Fibroblast of skin of scalp (primary cell): ENCODE measurements at regions not wholly inside any gene's neighbourhood (a gene's known extent, or its start where the extent isn't known, plus 50 kb on each side); places are given as distances from the start of the nearest gene placed in this dataset.
A peak's percentile ranks its signal among the peaks of the same experiment; 100 is the strongest.

ENCODE experiments used
- DNase-seq: peaks from one replicate; pipeline ENCODE4 v3.0.0-alpha.2; 2013

- DNase-seq, result no peak
These were observed 118.2 kb downstream of the HSD17B3 start for GRCh38 chr9:96183751-96184150.

DNA sequence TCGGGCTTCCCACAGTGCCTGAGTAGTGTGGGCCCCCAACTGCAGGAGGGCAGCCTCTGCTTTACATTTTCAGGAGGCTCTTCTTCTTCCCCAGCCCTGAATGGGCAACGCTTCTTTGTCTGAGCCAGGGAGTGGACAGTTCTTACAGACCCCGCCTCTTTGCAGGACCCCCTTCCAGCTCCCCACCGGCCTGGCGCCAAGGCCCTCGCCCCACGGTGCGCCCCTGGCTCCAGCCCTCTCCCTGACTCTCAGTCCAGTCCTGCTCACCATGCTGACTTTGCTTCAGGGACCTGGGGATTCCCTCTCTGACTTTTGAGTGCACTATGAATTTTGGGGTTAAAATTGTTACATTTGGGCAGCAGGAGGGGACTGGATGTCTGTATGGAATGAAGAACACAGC lies 123.8 kb downstream of the HSD17B3 start:
- no peak for DNase-seq

GRCh38 chr9:96177719-96178028 lies 124.3 kb downstream of the HSD17B3 start:
- DNase-seq, result no peak

DNA sequence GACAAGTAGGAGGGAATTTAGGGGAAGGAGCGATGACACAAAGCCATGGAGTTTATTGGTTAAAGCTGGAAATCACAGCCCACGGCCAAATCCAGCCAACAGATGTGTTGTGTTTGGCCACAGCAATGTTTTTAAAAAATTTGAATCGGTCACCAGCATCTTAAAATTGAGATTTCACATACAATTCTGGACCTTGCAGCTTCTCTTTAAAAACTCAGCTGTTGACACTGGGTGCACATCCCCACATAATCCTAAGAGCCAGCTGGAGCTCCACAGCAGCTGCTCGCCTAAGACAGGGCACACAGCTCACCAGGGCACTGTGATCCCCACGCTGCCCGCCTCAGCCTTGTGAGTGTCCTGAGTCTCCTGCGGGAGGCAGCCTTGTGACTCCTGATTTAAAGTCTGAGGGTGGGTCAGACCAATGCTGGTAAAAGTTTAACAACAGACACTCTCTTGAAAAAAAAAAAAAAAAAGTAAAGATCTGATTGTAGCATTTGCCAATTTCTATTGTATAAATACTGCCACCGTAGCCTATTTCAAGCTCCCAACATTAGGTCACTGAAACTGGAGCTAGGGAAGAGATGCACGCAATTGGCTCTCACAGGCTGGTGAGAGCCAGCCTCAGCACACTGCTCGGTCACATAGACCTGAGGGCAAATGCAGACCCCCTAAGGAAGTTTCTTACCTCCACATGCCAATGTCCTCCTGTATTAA lies 124.8 kb downstream of the HSD17B3 start:
- DNase-seq, result no peak

DNA sequence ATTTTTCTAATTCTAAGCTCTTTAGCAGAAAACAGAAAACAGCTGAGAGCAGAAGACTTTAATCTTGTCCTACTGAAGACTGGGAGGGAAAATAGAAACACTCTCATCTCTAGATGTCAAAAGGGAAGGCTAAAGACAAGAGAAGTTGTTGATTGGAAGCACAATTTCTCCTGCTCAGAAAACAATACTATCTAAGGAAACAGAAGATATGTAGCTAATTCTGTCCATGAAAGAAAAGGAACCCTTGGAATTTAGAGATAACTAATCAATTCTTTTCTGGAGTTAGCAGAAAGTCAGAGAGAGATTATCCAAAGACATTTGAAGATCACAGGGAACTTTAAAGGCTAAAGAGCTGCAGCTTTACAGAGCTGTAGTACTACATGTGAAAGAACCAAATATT lies 126.2 kb downstream of the HSD17B3 start:
- DNase-seq, result no peak

- no peak for DNase-seq
These were observed 127.0 kb downstream of the HSD17B3 start for GRCh38 chr9:96175001-96175400.

DNA sequence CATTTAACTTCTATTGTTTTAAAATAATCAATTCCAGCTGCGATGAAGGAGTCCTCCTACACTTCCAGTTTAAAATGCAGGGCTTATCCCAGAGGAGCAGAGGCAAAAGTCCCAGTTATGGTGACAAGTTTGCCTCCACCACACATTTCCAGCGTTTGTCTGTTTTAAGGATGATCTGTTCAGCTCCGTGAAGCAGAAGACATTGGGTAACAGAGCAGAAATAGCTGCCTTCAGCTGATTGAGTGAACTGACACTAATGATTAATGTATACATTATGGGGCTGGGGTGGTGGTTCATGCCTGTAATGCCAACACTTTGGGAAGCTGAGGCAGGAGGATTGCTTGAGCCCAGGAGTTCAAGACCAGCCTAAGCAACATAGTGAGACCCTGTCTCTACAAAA lies 127.6 kb downstream of the HSD17B3 start:
- DNase-seq, result no peak

DNA sequence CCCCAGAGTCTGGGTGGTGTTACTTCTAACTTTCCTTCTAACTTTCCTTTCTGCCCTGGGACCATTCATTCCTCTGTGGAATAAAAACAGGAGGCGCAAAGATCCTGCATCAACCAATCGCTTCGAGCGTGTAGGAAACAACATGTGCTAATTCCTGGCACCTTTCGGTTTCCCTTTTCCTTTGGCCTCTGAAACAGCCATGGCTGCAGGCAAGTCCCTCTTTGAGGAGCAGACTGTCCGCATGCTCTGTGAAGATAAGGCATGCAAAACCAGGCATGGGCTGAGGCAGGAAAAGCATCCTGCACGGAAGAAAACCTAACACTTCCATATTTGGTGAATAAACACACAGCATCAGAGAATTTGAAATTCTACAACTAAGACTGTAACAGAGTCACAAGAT lies 128.3 kb downstream of the HSD17B3 start:
- DNase-seq, result peak; percentile 16

DNA sequence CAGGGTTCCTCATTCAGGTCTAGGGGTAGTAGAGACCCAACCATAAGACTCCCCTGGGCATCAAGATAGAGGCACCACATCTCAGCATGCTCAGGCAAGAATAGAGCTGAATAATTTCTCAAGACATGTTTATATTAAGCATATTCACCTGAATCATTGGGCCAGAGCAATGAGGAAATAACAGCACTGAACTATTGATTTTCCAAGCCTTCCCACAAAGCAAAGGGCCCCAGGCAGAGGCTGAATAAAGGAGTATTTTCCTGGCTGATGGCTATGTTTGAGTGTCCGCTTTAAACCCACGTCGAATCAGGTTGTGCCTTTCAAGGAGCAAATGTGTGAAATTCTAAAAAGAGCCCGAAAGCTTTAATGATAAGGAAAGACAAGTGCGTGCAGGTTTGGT lies 129.2 kb downstream of the HSD17B3 start:
- no peak for DNase-seq

GRCh38 chr9:96171728-96172127 lies 130.2 kb downstream of the HSD17B3 start:
- peak; percentile 25 for DNase-seq

- no peak for DNase-seq
These were observed 132.1 kb downstream of the HSD17B3 start for GRCh38 chr9:96169901-96170300.

- peak; percentile 83 for DNase-seq
These were observed 132.5 kb downstream of the HSD17B3 start for GRCh38 chr9:96169484-96169883.

DNA sequence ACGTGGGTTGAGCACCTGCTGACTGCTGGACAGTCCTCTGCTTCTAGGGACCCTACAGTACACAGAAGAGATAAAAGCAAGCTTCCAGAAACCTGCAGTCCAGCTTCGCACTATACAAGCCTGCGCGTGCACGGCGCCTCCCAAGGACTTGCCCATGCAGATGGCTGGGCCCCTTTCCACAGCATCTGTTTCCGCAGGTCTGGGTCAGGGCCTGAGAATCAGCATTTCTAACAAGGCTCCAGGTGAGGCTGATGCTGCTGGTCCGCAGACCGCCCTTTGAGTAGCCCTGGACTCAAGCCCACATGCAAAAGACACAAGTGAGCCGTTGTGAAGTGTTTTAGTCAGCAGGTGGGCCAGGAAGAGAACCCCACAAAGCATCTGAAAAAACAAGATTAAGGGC lies 133.1 kb downstream of the HSD17B3 start:
- DNase-seq, result no peak

- DNase-seq, result no peak
These were observed 135.0 kb downstream of the HSD17B3 start for GRCh38 chr9:96167011-96167410.

GRCh38 chr9:96164268-96164683 lies 137.7 kb downstream of the HSD17B3 start:
- no peak for DNase-seq

- no peak for DNase-seq
These were observed 138.3 kb downstream of the HSD17B3 start for GRCh38 chr9:96163712-96164111.

DNA sequence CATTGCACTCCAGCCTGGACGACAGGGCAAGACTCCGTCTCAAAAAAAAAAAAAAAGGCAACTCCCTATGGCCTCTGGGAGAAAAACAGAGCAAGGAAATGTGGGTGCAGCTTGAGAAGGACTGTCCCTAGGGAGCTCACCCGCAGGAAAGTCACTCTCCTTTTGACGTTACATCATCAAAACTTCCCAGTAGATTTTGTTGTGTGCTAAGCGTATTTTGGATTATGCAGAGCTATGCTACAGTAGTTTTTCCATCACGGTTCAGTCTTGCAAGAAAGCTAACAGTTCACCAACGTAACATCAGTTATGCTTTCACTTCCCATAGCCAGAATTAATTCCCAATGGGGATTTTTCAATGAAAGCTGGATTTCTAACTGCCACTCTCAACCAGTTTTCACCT lies 138.8 kb downstream of the HSD17B3 start:
- no peak for DNase-seq

- DNase-seq, result no peak
These were observed 140.2 kb downstream of the HSD17B3 start for GRCh38 chr9:96161819-96162218.

- DNase-seq, result no peak
These were observed 141.1 kb downstream of the HSD17B3 start for GRCh38 chr9:96160866-96161265.

GRCh38 chr9:96160168-96160567 lies 141.8 kb downstream of the HSD17B3 start:
- DNase-seq, result no peak

DNA sequence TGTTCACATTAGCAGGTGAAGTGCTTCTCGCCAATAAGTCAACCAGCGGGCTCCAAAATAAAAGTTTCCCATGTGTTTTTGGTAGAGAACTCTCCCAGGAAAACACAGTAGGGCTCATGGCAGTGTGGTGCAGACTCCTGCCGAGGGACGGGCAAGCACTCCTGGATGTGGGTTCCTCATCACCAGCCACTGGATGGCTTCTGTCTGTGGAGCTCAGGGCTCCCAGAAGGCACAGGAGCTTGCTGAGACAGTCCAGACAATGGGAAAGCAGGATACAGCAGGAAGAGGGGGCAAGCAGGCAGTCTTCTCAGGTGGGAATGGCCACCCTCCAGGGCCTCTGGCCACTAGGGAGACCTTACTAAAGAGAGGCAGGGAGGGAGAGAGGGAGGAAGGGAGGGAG lies 142.4 kb downstream of the HSD17B3 start:
- no peak for DNase-seq

DNA sequence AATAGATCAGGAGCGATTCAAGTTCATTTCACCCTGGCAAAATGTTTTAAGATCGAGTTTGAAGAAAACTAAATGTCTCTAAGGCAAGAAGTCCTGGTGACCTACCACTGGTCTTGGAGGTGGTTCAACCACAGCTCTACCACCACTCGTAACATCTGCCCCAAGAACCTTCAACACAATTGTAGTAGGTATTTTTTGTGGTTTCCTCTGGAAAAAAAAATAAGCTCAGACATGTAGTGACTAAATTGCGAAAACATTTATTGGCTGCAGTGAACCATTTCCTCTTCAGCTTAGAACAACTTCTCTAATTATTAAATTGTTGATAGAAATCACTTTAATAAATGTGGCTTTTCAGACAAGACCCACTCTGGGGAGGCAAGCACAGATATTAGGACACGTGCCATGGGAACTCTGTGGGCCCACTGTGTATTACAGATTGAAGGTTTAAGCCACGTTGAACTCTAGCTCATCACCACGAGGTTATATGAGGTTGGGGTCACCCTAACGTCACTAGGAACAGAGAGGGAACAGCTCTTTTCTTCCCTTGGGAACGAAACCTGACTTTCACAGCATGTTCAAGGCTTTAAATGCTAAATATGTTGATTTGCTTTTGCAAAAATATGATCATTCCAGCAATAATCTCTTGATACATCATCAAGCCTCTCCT lies 142.9 kb downstream of the HSD17B3 start:
- no peak for DNase-seq

DNA sequence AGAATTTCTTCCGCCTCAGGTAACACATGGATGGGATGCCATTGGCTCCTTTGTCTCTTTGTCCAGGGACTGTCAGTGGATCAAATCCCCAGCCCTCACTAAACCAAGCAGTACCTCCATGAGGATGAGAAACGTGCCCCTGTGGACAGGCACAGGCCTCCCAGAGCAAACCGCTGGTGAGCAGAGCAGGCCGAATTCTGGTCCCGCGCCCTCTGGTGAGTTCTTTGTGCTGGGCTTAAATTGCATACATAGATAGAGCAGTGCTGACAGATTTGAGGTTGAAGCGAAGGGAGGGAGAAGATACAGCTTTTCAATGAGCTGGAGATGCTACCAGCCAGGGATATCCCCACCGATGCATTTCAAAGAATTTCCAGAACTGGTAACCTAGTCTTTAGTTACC lies 143.8 kb downstream of the HSD17B3 start:
- no peak for DNase-seq

DNA sequence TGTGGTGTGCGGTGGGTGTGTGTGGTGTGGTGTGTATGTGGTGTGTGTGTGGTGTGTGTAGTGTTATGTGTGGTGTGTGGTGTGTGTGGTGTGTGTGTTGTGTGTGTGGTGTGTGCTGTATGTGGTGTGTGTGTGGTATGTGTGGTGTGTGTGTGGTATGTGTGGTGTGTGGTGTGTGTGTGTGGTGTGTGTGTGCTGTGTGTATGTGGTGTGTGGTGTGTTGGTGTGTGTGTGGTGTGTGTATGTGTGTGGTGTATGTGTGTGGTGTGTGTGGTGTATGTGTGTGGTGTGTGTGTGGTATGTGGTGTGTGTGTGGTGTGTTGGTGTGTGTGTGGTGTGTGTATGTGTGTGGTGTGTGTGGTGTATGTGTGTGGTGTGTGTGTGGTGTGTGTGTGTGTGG lies 144.3 kb downstream of the HSD17B3 start:
- no peak for DNase-seq
